NCI-H1694 treated with DMSO at 0.1 percent for 48 hours (cell line): ENCODE measurements at regions not wholly inside any gene's neighbourhood (a gene's known extent, or its start where the extent isn't known, plus 50 kb on each side); places are given as distances from the start of the nearest gene placed in this dataset.

Experiments
- DNase-seq: peaks from one replicate; lab custom pipeline; 2025; lab: John Stamatoyannopoulos, UW

DNA sequence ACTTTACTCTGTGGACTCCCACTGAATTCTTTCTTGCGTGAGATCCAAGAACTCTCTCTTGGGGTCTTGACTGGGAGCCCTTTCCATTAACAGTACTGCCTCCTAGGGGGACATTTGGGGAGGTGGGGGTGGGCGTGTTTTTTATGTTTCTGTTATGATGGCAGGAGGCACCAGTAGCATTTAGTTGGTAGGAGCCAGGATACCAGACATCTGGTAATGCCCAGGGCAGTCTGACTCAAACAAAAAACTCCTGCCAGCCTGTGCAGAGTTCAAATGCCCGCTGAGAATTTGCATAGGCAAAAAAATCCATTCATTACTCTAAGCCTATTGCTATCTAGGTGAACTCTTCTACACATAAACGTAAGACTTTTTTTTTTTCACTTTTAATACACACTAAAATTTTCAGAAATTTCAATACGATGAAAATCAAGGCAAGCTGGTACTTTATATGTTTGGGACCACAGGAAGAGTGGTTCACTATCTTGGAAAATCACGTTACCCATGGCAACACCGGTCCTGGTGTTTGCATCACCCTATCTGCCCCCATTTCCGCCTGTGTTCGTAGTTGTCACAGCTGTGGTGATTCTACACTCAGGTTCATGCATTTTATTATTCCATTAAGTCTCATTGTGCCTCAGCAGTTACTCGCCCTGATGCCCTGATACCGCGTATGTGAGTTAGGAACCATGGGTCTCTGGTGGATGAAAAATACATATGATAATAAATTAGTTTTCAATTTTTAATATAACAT is 121.1 kb upstream of the XYLT1 start:
- DNase-seq: no peak

DNA sequence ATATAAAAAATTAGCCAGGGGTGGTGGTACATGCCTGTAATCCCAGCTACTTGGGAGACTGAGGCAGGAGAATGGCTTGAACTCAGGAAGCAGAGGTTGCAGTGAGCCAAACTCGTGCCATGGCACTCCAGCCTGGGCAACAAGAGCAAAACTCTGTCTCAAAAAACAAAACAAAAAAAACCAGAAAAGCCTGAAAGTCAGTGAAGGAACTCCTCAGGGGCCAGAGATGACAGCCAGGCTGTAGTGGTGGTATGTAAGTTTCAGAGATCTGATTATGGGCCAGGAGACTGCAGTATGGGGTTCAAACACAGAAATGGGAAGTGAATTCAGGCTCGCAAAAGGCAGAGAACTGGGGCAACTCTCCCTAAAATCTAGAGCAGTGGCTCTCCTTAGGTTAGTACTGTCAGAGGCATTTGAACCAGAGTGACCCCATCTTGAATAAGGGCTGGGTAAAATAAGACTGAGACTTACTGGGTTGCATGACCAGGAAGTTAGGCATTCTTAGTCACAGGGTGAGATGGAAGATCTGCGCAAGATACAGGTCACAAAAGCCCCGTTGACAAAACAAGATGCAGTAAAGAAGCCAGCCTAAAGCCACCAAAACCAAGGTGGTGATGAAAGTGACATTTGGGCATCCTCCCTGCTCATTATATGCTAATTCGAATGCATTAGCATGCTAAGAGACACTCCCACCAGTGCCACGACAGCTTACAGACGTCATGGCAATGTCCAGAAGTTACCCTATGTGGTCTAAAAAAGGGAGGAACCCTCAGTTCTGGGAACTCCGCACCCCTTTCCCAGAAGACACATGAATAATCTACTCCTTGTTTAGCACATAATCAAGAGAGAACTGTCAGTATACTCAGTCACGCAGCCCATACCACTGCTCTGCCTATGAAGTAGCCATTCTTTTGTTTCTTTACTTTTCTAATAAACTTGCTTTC is 120.2 kb upstream of the XYLT1 start:
- no peak for DNase-seq

DNA sequence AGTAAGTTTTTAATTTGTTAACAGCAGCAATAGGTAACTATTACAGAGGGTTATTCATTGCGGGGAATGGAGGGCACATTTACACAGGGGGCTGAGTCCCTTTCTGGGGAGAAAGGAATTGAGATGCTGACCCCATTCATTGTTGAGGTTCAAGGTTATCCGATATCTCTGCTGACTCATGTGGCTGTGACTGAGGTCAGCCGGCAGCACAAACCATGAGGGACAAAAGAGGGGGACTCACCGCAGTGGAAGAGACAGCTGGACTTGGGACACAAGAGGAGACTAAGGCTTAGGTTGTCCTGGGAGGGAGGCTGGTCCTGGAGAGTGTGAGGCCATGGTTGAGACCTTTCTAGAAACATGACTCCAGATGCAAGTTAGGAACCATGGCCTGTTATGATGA is 119.1 kb upstream of the XYLT1 start:
- no peak for DNase-seq

DNA sequence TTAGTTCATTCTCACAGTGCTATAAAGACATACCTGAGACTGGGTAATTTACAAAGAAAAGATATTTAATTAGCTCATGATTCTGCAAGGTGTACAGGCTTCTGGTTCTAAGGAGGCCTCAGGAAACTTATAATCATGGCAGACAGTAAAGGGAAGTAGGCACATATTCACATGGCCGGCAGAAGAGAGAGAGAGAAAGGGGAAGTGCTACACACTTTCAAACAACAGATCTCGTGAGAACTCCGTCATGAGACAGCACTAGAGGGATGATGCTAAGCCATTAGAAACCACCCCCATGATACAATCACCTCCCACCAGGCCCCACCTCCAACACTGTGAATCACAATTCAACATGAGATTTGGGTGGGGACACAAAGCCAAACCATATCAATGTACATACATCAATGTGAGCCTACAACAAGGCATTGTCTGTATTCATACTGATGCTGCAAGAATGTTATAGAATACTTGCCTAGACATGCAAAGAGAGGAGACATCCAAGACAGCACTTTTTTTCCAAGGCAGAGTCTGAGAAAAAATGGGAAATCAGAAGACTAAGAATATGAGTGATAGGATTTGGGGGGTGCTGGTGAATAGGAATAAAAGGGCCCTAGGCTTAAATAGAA is 114.8 kb upstream of the XYLT1 start:
- no peak for DNase-seq

DNA sequence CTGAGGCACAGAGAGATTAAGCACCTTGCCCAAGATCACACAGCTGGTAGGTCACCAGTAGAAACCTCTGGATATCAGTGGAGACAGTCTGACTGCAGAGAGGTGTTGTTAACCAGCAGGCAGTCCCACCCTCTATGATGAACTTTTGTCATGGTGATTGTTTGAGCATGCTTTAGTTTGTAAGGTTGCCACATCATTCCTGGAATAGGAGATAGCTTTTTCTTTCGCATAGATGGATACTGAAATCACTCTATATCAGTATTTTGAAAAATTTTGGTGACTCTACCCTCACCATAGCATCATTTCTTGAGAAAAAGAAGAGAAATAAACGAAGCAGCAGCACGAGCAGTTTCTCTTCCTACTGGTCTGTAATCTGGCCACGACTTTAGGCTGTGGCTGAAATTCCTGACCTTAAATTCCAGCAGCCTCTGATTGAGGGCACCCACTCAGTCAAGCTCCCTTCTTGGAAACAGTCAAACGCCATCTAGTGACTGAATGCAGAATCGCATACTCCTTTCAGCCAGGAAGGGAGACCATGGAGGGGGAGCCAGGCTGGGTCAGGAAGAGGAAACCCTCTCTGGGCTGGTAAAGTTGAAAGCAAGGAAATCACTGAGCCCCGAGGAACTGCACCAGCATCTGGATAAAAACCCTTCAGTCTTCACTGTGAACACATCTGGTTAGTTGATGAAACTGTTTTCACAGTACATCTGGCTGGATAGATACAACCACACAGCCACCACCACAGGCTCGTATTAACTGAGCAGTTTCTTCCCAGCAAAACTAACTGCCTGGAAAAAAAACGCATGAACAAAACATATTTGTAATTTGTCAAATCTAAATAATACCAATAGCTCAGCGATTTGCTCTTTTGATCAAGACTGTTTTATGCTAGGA is 108.5 kb upstream of the XYLT1 start:
- peak; percentile 17 for DNase-seq

DNA sequence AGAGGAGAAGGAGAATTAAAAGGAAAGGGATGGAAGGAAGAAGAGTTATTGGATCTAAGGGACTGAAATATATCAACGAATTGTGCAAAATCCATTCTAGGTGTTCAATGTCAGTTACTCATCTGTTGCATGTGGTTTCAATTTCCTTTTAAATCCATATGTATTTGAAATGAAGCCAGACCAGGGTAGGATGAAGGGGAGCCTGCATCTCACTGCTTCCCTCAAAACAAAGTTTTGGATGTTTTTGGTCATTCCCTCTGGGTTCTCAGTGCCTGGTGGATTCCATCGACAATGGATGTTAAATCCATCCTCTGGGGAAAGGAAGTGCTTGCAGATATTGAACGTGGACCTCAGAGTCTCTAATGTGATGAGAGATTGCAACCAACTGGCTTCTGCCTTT is 103.5 kb upstream of the XYLT1 start:
- DNase-seq: no peak

- no peak for DNase-seq
Observed at GRCh38 chr16:17572145-17572544, 101.4 kb upstream of the XYLT1 start.

- DNase-seq: no peak
Observed at GRCh38 chr16:17571499-17572093, 100.8 kb upstream of the XYLT1 start.

DNA sequence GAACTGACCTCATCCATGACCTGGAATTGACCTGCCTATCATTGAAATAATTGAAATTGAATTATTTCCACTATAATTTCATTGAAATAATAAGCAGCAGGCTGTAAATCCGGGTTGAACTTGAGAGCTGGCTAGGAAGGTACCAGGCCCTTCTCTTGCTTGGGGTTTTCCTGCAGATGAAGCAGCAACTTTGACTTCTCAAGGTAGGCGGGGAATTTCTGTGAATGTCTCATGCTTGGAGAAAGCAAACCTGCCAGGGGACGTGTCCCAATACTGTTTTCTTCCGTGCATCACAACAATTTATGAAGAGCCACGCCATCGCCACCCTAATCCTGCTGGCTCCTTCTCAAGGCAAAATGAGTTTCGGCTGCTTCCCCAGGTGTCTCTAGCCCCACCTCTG is 97.5 kb upstream of the XYLT1 start:
- no peak for DNase-seq

- DNase-seq: no peak
Observed at GRCh38 chr16:17567455-17567854, 96.7 kb upstream of the XYLT1 start.

DNA sequence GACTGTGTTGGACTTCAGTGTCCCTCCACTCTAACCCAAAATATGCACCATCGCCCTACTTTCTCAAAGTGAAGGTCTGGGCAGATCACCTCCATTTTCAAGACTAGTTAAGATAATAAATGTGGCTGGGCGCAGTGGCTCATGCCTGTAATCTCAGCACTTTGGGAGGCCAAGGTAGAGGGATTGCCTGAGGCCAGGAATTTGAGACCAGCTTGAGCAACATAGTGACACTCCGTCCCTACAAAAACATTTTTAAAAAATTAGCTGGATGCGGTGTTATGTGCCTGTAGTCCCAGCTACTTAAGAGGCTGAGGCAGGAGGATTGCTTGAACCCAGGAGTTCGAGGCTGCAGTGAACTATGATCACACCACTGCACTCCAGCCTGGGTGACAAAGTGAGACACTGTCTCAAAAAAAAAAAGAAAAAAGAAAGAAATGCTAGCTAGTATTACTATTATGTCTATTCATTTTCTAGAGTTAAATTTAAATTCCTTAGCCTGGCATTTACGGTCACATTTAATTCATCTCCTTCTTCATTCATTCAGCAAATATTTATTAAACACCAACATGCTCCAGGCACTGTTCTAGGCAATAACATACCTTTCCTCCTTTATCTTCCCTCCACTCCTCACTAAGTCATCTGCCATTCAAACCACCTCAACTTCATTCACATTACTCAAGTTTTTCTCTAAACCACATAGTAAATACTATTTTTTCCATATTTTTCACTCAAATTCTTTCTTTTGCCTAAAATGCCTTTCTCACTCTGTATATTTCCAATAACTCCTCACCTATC is 96.1 kb upstream of the XYLT1 start:
- DNase-seq: no peak

GRCh38 chr16:17566075-17566474 is 95.3 kb upstream of the XYLT1 start:
- no peak for DNase-seq

DNA sequence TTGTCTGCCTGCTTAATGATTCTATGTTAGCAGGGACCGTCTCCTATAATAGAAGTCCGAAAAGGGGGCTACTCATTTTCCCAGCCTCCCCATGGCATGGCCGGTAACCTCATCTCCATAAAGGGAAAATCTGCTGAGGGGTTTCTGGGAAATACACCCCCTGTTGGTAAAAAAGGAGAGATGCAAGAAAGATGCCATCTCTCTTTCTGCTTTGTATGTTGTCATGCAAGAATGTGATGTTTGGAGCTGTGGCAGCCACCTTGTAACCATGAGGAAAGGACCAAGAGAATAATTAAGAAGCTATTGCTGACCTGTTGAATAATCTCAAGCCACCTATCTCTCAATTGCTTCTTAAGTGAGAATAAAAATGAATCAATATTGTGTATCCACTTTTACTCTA is 94.8 kb upstream of the XYLT1 start:
- no peak for DNase-seq

- no peak for DNase-seq
Observed at GRCh38 chr16:17564856-17565255, 94.1 kb upstream of the XYLT1 start.

GRCh38 chr16:17563323-17564091 is 92.7 kb upstream of the XYLT1 start:
- no peak for DNase-seq

DNA sequence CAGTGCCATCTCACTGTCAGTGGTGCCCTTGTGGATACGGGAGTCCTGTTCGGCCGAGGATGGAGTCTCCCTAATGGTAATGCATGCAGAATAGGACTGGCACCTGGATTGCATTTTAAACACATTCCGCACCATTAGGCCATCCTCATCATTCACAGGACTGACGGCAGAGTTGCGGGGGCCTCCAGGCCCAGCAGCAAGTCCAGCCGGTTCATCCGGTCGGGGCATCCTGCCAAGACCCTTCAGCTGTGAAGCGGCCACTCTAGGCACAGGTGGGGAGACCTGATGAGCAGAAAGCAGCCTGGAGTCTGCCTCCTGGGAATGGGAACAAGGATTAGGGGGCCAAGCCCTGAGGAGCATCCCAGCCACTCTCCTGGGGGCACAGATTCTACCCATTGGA is 90.3 kb upstream of the XYLT1 start:
- no peak for DNase-seq

DNA sequence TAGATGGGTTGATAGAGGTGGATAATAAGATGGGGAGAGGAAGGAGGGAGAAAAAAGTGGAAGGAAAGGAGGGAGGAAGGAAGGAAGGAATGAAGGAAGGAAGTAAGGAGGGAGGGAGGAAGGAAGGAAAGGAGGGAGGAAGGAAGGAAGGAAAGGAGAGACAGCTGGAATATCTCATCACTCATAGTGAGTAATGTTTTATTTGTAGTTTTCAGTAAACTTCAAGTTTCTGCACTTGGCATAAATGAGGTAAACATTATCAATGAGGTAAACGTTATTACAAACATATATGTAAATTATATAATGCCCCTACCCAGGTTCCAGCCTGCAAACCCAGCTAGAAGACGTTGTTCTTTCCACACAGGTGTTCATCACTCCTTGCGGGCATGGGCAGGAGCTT is 89.8 kb upstream of the XYLT1 start:
- no peak for DNase-seq

DNA sequence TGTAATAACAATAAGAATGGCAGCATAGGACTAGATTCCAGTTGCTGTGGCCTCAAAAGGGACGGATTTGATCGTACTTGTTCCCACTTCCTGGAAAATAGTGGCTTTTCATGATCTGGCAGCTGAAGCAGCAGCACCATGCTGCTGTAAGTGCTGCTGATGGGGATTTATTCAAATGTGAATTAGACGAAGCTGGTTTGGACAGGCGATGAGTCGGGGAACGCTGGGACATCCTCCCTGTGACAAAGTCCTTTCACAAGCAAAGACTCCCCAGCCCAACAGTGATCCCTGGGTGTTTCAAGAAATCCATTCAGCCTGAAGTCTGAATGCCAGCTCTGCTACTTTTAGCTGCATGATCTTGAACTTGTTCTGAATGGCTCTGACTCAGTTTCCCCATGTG is 88.6 kb upstream of the XYLT1 start:
- DNase-seq: no peak

DNA sequence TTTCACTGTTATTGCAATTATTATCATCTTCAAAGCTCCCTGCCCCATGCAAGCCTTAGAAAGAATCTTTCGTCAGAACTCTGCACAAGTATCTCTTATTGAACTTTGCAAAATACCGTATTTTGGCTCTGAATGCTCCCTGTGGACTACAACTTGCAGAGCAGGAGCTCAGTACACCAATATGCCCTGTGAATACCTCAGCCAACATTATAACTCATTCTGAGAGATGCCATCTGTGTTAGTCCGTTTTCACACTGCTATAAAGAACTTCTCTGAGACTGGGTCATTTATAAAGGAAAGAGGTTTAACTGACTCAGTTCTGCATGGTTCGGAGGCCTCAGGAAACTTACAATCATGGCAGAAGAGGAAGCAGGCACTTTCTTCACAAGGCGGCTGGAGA is 87.2 kb upstream of the XYLT1 start:
- no peak for DNase-seq

GRCh38 chr16:17557480-17557879 is 86.7 kb upstream of the XYLT1 start:
- DNase-seq: no peak
